ENCODE measurements at regions not wholly inside any gene's neighbourhood (a gene's known extent, or its start where the extent isn't known, plus 50 kb on each side); places are given as distances from the start of the nearest gene placed in this dataset.

DNA sequence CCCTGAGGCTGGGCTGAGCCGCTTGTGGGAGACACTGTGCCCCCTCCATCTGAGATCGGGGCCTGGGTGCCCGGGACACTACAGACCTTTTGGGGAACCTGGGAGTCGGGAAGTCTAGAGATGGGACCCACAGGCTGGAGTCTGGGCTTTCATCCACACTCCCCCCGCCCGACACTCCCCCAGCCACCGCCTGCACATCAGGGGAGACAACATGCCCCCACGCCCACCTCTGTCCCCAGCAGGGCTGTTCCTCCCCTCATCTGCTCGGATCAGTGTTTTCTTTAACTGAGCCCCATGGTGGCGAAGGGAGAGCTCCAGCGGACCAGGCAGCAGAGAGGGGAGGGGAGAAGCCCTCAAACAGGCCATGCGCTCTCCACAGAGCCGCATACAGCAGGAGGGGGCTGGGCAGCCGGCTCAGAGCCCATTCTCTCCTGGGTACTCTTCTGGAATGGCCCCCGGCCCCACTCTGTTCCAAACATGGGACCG lies 174.7 kb downstream of the IGLL1 start:
- DNase-seq: no peak

DNA sequence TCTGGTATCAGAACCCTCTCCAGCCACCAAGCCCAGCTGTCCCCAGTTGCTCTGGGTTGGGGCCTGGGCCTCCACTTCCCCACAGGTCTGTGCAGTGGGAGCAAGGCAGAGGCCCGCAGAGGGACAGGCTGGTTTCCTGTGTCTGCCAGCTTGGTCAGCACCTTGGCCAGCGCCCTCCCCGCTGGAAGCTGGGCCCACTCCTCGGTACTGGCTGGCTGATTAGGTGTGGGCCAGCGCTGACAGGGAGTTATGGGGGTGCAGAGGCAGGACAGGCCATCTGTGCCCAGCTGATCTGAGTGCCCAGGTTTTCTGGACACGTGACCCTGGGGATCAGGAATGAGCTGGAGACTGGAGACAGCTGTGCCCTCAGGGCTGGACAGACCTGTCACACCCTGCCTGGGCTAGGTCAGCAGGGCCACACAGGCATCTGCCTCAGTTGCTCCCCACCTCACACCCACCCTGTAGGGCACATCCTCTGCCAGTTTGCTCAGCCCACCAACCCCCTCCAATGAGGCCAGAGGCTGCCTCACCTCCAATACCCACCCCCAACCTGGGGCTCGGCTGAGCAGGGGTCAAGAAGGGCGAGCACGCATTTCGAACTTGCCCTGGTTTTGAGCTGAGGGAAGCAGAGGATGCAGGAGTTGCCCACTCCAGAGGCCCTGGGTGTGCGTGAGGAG lies 175.3 kb downstream of the IGLL1 start:
- peak; percentile 12 for DNase-seq

GRCh38 chr22:23403720-23404688 lies 176.1 kb downstream of the IGLL1 start:
- no peak for DNase-seq

DNA sequence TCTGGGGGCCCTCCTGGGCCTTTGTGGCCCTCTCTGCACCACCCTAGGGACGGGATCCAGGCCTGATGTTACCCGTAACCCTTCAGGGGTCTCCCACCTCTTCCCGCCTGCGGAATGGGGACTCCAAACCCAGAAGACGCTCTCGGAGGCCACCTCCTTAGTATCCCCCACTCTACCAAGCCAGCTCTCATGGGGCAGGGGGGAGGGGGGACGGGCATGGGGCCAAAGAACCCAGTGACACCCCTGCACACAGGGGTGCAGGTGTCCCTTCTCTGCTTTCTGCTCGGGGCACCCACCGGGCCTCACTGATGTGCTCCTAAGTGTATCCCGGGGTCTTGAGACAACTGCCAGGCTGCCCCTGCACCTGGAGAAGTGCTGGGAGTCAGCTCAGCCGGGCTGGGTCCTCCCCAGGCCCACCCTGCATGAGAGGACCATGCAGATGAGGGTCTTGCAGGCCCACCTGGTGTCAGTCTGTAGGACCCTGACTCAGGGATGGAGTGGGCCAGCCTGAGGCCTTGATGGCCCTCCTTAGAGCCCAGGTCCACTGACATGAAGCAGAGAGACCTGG lies 176.9 kb downstream of the IGLL1 start:
- DNase-seq: no peak

GRCh38 chr22:23402275-23403151 lies 177.6 kb downstream of the IGLL1 start:
- DNase-seq: peak; percentile 59

DNA sequence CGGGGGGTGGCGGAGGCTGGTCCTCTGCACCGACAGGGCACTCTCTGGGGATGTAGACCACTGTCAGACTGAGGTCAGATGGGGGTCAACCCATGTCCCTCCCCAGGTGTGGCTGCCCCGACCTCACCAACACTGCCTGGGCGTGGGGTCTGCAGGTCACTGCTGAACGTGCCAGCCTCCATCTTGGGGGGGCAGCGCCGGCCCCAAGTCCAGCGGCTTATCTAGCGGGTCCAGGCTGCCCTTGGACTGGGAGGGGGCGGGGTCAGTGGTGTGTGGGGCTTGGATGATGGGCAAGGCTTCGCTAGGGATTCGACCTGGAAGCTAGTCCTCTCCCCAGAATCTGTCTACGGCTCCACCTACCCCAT lies 178.2 kb downstream of the IGLL1 start:
- DNase-seq: no peak

GRCh38 chr22:23401111-23401909 lies 178.8 kb downstream of the IGLL1 start:
- DNase-seq: no peak

DNA sequence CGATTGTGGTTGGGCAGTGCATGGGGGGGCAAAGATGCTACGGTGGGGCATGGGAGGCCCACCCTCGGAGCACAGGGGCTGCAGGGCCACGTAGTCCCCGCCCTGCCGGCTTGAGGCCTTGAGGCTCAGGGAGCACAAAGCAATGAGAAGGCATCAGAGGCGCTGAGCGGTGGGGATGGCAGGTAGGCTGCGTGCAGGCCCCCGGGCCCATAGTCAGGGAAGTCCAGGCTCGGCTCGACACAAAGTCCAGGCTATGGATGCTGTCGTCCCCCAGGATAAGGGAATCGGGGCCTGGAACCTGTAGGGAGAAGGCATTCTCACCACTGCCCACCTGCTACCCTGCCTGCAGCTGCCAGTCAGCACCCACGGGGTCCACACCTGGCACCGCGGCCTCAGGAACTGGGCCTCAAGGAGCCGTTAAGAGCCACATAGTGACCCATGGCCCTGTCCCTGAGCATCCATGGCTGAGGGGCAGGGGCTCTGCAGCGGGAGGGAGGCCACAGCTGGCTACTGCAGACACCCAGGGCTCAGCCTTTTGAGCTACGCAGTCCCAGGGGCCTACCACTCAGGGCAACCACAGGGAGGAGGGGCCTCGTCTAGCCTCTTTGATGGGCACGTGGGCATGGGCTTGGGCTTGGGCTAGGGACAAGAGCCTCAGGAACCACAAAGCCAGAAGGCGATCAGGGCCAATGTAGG lies 179.7 kb downstream of the IGLL1 start:
- DNase-seq: no peak

GRCh38 chr22:23399367-23400285 lies 180.5 kb downstream of the IGLL1 start:
- DNase-seq: no peak

DNA sequence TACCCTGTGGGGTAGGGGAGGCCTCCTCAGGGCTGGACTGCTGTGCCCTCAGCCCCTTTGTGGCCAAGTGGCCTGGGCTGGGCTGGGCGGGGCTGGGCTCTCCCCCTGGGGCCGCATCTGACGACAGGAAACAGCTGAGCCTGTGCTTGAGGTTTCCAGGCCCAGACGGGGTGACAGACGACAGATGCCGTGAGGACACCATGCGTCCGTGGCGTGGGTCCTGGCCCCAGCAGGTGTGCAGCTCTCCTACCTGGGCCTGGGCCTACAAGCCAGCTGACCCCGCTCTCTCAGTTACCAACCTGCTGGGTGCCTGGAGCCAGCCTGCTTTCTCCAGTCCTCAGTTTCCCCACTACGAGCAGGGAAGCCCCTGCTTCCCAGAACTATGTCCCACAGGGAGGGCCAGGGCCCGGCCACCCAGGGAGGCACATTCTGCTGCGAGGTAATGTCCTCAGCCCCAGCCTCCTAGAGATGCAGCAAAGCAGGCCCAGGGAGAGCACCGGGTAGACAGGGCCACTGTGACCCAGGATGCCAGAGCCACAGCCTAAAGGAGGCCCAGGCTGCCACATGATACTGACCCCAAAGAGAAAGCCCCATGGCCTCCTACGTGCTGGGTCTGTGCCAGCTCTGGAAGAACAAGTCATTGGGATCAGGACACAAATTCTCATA lies 181.3 kb downstream of the IGLL1 start:
- no peak for DNase-seq

DNA sequence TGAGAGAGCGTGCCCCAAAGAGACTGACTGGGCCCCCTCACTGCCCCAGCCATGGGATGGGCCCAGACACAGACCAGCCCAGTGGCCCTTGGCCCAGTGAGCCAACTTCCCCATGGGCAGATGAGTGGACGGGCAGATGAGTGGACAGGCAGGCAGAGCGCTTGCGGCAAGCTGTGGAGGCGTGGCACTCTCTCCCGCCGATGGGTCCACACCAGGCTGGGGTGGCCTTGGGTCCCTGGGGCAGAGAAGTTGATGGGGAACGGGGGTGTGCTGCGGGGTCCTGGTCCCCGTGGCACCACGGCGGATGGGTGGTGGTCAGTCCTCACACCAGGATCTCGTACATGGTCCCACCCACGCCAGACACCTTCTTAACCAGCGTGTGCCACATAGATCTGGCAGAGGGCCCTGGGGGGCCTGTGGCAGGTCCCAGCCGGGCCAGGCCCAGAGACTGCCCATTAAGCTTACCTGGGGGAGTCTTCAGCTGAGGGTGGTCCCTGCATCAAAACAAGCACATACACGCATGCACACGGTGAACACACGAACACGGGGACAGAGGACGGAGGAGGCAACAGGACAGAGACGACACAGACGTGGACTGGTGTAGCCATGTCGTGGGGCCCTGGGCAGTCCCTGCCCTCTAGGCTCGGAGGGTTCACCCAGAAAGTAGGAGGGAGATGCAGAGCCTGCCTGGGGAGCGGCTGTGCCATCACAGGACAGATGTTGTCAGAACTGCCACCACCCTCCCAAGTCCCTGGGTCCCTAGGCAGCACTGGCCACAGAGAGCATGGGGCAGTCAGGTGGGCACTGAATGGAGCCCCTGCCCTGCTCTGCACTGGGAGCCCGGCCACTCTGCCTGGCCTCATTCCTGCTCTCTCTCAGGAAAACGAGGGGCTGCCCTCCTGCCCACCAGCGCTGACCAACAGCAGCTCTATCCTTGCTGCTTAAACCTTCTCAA lies 182.2 kb downstream of the IGLL1 start:
- DNase-seq: no peak

DNA sequence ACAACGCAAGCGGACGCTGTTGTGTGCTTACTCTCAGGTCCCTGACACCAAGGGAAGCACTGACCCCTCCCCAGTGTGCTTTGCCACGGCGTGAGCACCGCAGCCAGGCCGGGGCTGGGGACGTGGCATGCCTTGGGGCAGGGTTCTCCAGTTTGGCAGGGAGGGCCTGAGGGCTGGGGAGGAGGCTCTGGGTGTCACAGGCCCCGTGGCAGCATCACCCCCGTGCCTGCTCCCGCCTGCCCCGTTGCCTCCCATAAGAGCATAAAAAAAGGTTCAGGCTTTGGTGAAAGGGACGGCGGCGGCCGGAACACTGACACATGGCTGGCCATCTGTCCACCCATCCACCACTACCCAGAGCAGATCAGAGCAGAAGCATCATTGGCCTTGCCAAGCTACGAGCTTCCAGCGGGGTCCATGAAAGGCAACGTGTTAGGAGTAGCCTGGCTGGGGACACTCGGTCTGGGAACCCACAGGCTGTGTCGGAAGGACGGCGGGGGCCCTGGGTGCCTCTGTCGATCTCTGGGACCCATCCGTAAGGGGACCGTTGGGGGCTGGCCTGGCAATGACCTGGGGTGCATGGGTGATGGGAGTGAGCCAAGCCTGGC lies 183.0 kb downstream of the IGLL1 start:
- no peak for DNase-seq

GRCh38 chr22:23396362-23397007 lies 183.6 kb downstream of the IGLL1 start:
- no peak for DNase-seq

- no peak for DNase-seq
Measured at GRCh38 chr22:23395530-23396361, 184.3 kb downstream of the IGLL1 start.

DNA sequence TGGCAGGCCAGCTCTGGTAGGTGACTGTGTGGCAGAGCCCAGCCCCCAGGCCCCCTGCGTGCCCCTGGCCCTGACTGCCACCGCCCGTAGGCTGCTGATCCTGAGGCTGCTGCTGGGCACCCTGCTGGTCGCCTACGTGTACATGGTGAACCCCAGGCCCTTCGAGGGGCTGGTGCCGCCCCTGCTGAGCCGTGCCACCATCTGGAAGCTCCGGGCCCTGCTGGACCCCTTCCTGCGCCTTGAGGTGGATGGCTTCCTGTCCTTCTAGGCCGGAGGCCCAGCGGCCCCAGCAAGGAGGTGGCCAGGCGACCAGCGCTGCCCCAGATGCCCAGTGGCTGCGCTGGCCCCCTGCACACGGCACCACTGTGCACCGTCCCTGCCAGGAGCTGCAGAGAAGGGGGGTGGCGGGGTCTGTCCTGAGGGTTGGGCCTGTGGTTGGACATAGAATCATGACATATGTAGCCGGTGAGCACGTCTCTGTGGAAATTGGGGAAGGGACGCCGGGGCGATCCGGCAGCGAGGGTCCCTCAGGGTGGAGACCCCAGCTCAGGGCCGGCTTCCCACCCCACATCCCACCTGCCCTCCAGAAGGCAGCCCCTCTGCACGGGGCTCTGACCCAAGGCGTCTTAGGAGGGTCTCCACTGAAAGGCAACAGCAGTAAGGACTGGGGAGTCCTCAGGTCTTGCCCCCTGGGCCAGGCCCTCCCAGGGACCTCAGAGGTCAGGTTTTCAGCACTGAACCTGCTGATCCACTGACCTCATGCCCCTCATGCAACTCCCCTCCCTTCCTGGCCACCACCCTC lies 185.4 kb downstream of the IGLL1 start:
- no peak for DNase-seq
